GM18502 (cell line): ENCODE measurements at regions not wholly inside any gene's neighbourhood (a gene's known extent, or its start where the extent isn't known, plus 50 kb on each side); places are given as distances from the start of the nearest gene placed in this dataset.
"Not testable (repeated sequence)": the region's sequence is repeated elsewhere in the genome, so short reads cannot be mapped to it uniquely, and the experiment has no call there.

Experiments used
- ATAC-seq: cut with Tn5 transposase; IDR thresholded peaks from one replicate; pipeline ENCODE4 v1.9.1; 2021; ENCODE audit warnings: mild to moderate bottlenecking; ENCODE audit not compliant: unreplicated experiment, poor library complexity

DNA sequence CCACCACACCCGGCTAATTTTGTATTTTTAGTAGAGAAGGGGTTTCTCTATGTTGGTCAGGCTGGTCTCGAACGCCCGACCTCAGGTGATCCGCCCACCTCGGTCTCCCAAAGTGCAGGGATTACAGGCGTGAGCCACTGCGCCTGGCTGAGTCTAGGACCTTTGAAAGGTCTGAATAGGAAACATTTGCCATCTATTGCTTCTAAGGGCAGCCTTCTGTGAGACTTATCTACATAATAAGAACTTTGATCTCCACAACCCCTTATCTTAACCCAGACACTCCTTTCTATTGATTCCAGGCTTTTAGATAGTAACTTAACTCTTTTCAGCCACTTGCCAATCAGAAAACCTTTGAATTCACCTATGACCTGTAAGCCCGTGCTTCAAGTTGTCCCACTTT, 112.0 kb upstream of the NPY start:
- not testable (repeated sequence) for ATAC-seq

DNA sequence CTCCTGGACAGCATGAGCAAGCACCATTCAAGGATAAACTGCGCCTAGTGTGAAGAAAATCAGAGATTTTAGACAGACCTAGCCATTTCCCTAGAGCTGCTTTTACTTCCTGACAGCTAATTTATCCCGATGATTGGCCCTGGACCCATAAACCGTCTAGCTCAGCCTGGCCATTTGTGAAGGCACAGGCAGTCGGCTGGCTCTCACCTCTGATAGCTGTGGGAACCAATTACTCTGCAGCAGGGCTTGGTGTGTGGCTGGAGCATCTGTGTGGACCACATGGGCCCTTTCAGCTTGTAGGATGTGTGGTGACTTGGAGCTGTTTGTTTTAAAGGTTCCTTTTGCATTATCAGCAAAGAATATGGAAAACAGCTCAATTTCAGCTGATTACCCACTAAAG, 111.1 kb upstream of the NPY start:
- no peak for ATAC-seq

DNA sequence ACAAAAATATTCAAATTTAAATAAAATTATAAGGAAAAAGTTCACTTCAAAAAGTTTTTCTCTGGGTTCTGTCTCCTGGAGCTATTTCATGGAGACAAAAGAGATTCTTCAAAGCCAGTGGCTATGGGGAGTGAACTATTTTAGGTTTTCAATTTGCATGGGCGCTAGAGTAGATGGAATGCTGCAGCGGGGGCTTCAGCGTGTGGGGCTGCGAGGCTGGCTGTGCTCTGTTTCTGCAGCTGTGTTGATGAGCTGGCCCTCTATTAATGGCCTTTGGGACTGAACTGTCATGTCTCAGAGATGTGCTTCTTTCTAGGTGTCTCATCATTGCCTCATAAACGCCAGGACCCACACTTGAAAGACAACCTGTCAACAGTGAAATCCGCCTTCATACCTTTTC, 108.4 kb upstream of the NPY start:
- ATAC-seq, result no peak

DNA sequence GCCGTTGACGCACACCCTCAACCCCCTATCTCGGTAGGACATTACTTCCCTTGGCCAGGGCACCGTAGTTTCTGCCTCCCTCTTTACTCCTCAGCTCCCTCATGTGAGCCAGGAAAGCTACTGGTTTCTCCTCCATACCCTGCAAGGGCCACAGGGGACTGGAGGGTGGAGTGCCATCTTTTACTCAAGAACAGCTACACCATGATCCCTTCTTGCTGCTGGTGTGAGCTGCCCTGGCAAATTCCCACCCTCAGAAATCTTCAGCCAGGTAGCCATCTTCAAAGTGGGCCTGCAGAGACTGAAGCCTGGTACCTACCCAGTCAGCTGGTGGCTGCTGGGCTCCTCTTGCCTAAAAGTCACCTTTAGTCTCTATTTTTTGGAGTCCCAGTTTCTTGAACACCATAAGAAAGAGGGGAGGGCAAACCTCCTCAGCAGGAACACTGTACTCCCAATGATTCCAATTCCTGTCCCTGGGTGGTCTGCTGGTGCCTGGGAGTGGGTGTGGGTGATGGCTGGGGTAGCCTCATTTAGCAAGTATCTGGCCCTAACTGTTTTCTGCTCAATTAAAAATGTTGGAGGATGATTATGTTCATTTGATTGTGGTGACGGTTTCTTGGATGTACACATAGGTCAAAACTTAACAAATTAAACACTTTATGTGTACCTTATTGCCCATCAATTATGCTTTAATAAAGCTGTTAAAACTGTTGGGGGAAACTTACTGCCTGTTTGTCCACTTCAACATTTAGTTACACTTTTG, 105.0 kb upstream of the NPY start:
- ATAC-seq, result no peak

DNA sequence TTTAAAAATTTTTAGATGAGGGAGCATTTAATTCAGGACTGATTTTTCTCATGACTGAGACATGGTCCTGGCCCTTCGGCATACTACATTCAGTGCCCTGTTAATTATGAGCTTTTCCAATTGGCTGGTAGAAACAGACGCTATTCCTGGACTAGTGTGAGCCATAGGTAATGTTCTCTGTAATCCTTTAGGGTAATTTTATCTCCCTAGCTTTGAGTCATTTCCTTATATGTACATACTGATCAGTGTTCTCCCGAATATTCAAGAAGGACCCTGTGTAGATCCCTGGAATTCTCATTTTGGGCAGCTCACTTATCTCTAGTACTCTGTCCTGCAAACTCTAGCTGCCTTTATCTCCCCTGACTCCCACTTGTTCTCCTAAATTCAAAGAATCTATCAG, 92.6 kb upstream of the NPY start:
- ATAC-seq, result no peak

DNA sequence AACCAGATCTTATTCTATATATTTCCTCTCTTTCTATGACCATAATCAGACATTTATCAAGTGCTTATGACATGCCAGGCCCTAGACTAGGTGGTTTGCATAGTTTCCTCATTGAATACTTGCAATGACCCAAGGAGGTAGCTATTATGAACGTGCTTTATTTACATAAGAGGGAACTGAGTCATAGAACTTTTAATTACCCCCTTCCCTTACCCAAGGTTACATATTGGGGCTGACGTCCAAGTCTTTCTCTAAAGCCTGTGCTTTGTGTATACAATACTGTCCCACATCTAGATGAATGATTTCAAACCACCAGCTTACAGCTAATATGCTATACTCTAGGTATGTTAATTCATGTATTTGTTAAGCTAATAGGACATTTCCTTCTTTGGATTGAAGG, 91.9 kb upstream of the NPY start:
- no peak for ATAC-seq

DNA sequence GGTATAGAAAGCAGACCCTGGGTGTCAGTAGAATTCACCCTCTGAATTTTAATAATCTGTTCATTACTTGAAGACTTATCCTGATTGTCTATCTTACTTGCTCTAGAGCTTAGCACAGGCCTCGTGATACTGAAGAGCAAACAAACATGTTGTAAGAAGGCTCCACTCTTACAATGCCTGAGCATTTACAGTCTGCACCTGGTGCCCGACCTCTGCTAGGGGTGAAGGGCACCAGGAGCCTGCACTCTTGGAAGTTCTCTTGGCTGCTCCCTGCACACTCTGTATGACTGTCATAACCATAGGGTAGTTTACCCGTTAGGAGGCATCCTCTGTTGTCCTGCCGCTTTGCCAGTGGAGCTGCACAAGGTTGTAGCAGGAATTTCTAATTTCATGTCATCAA, 91.3 kb upstream of the NPY start:
- no peak for ATAC-seq

DNA sequence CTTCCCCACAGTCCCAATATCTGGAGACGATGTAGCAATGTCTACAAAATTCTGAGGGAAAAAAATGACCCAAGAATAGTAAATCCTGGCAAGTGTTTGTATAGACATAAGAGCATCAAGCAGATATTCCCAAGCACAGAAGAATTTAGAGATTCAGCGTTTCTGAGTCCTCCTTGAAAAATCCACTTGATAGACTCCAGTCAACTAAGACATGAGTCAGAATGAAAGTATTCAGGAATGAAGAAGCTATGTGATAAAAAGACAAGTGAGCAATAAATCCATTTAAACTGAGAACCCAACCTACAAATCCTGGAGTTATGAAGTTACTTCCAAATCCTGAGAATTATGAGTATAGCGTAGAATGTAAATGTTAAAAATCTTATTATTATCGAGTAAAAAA, 86.1 kb upstream of the NPY start:
- no peak for ATAC-seq

DNA sequence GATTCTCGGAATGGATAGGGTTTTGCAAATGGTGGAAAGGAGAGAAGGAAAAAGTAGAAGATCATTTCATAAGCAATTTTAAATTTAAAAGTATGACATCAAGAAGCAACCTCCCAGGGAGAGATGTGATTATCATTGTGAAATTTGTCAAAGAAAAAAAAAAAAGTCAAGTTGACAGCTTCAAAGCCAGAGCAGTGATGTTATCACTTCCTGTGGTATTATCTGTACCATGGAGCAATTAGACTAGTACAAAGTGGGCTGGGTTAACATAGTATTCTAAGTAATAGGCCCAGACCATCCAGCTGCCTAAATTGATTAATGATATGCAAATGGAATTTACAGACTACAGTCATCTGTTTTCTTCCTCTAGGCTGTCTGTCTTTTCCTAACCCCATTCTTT, 84.0 kb upstream of the NPY start:
- no peak for ATAC-seq

DNA sequence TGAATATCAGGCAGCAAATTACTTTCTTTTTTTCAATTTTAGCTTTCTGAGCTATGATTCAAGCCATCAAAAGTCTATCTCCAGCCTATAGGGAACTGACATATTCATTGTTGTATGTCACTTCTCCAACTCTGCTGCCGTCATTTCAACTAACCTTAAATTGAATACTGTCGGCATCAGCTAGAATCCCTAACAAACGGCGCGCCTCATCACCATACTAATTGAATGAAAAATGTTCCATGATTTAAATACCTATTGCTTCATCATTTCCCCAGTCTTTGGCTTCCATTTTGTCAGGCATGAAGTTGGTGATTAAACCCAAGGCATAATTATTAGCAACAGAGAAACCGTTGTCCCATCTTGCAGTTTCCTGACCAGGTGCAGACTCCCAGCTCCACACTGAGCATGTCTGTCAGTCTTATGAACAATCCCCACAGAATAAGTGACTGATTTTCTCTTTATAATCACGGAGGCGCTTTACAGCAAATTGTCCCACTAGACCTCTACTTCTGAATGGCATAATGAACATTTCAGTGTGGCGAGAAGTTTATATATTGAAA, 83.5 kb upstream of the NPY start:
- no peak for ATAC-seq

DNA sequence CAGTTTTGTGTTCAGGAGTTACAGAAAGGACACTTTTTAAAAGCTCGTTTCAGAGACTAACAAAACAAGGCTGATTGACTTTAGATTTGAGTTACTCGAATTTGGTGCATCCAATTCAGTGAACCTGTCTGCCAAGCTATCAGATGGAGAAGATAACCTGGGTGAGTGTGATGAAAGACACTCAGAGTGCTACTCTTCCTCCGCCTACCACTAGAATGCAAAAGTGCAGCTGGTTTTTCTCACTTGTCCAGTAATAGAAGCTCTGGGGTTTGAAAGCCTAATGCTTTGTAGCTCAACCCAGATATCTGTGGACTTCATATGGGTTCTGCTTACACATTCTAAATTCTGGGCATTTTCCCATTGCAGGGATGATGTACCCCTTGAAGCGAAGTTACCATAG, 82.8 kb upstream of the NPY start:
- ATAC-seq, result no peak

DNA sequence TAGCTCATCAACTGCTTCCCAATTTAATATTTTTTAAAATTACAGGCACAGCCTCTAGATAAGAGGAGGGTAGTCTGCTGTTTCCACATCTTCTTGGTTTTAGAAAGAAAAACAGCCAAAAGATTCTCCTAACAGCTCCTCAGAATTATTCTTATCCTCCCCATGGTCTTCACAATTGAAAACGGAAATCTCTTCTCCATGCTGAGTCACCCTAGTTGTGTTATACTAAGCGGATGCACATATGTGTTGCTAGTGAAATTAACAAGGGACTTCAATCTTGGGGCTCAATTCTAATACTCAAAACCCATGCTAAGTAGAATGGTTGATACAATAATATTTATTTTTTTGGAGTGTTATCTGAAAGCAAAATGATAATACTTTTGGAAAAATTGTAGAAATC, 71.9 kb upstream of the NPY start:
- no peak for ATAC-seq

DNA sequence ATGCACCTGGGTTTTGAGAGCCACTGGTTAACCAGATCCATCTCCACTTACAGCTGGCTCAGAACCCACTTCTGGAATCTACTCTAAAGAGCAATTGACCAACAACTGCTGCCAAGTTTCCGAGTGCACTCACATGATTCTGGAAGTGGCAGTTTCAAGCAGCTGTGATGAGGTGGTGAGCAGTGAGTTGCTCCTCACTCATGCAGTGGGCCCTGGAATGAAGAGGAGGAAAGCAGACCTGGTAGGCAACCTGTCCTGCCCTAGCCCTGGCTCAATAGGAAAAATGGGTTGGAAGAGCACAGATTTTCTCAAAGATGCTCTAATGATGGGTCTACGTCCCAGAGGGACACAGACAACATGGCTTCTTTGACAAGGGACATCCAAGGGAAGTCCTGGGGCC, 70.7 kb upstream of the NPY start:
- ATAC-seq, result no peak

DNA sequence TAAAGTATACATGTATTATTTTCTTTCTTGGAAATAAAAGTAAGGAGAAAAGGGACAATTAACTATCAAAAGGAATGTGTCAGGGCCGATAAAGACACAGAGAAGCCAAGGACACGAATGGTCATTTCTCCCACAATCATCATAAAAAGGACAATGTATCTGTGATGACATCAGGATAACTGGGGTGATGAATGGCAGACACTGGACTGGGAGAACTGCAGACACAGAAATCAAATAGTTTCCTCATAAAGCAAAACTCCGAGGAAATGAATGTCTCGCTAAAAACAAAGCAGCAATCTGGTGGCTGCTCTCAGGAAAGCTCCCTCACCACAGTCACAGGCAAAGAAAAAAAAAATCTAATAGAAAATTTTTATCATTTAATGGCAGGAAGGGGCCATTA, 69.3 kb upstream of the NPY start:
- no peak for ATAC-seq

DNA sequence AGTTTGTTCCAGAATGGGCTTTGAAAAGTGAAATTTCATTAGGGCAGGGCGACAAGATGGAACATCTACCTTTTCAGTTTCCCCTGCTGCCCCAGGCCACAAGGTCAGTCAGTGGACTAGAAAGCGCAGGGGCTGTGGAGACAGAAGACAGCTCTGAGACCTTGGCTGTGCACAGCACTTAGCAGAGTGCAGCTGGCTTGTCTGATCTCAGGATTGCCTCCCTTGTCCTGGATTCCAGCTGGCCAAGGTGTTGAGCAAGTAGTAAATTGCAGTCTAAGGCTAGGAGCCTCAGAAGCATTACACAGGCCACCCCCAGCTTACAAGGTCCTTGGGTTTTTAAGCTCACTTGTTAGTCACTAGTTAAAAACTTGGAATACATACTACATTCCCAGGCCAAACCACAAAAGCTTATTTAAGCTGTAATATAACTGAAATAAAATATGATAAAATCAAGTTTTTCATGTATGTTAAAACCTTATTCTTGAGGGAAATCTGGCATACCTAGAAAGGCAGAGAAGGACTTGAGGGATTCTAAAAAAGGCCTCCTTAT, 67.3 kb upstream of the NPY start:
- no peak for ATAC-seq

DNA sequence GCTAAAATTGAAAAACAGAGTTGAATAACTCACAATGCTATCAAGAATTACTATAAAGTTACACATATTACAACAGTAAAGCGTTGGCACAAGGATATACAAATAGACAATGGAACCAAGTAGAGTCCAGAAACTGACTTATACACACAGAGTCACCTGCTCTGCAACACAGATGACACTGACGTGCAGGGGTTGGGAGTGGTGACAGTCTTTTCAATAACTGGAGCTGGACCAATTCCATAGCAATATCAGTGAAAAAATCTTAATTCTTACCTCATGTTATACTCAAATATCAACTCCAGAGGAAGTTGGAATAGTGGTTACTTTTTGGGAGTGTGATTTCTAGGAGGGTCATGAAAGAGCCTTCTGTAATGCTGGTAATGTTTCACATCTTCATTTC, 62.5 kb upstream of the NPY start:
- ATAC-seq, result no peak

DNA sequence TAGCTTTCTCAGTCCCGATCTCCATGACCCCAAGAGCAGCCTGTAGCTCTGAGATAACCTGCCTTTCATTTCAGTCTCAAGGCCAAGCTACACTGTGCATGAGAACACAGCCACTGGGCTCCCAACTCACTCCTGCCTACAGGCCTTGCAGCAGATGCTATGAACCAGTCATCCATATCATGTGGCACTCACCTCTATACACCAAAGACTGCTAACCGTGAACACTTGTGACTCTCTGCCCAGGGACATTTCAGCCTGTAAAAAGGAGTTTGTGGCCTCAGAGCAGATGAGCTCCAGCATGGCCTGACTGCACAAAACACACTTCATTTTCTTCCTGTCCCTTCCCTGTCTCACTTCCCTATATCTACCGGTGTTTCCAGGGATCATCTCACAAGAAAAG, 56.9 kb upstream of the NPY start:
- peak; percentile 64 for ATAC-seq

DNA sequence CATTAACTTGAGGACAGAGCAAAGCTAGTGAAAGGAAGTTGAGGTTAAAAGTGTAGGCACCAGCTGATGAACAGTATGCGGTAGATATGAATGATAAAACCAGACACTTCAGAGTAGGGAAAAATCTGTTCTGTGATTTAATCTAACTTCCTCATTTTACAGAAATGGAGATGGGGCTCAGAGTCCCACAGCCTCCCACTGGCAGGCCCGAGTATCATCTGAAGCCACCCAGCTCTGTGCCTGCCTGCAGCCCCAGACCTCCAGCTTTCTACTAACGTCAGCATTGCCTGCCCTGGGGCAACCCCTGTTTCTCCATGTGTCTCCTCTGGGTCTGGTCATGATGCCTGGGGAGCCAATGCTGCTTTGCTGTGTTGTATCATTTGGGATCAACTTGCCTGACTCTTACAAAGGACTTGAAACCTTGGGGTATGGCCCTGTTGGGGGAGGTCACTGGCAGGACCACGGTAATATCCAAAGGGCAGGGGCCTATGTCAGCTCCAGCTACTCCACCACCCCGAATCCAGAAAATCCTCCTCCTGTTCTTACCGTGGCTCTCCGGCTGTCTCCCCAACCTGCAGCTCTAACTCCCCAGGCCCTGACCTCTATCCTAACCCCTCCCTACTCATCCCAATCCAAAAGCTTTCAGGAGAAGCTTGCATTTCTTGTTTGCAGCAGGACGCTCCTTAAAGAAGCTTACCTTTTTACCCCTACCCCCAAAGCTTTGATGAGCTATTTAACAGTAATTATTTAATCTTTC, 56.2 kb upstream of the NPY start:
- ATAC-seq, result peak; percentile 93

DNA sequence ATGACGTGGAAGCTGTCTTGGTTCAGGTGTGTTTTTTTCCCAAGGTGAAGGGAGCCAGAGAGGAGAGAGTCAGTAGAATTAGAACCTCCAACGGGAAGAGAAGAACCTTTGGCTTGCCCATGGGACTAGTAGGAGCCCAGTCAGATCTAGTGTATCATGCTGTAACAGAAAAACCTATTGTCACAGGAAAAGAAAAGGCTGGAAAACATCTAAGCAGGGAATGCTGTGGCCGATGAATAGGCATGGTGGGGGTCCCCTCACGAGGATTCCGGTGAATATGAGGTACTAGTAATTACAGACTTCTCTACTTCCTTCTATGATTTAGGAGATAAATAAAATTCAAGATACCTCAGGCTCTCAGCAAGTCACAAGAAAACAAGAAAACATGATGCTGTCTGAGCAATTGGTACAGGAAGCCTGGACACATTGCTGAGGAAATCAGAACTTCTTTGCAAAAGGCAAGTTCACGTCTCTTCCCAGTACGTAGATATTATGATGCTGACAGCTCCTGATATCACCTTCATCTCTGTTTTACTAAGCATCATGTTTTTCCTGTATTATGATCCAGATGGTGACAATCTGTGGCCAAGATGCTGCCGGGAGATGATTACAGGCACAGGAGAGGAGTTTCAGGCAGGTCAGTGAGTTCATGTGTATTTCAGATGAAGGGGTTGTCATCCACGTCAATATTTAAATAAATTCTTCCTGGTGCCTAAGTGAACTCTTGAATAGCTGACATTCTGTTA, 54.3 kb upstream of the NPY start:
- ATAC-seq, result no peak

DNA sequence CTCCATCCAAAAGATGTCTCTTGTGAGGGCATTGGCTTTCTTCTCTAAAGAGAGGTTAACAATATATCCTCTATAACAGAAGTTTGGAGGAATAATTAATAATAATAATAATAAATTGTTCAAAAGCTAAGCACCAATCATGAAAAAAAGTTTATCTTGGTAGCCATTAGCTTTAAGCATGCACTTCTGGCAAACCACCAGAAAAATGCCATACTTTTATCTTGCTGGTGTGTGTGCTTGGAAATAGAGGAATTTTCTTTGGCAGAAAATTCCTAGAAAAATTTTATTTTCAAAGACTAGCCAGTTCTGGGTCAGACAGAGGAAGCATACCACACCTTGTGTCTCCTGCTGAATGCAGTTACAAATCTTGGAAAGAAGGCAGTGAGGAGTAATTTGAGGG, 52.5 kb upstream of the NPY start:
- ATAC-seq, result no peak

DNA sequence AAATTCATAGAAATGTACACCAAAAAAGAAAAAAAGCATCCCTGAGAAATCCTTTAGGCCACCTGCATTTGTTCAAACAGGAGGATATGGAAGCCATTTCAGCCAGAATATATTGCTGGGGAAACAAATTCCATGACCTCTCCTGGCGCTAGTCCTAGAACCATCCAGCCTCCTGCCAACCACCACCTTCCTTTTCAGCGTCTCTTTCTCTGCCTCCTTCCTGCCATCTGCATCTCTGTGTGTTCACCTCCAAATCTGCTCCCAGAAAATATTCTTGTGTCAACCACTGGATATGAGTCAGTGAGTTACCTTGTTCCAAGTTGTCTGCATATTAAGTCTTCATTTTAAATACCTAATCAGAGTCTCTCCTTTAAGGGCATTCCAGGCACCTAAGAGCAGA, 50.6 kb upstream of the NPY start:
- ATAC-seq, result no peak
